ENCODE measurements at regions not wholly inside any gene's neighbourhood (a gene's known extent, or its start where the extent isn't known, plus 50 kb on each side); places are given as distances from the start of the nearest gene placed in this dataset.
"Not testable (repeated sequence)": the region's sequence is repeated elsewhere in the genome, so short reads cannot be mapped to it uniquely, and the experiment has no call there.

- no peak for DNase-seq
Measured at GRCh38 chr13:78060966-78061365, 142.3 kb upstream of the EDNRB start.

GRCh38 chr13:78056865-78057264, 138.2 kb upstream of the EDNRB start:
- DNase-seq, result not testable (repeated sequence)

GRCh38 chr13:78054157-78054556, 135.5 kb upstream of the EDNRB start:
- no peak for DNase-seq

- DNase-seq, result no peak
Measured at GRCh38 chr13:78047151-78047550, 128.5 kb upstream of the EDNRB start.

- no peak for DNase-seq
Measured at GRCh38 chr13:78046331-78046730, 127.7 kb upstream of the EDNRB start.

- DNase-seq, result no peak
Measured at GRCh38 chr13:78045916-78046315, 127.3 kb upstream of the EDNRB start.

- not testable (repeated sequence) for DNase-seq
Measured at GRCh38 chr13:78041366-78041765, 122.7 kb upstream of the EDNRB start.

- no peak for DNase-seq
Measured at GRCh38 chr13:78040205-78040830, 121.7 kb upstream of the EDNRB start.

GRCh38 chr13:78036841-78037240, 118.2 kb upstream of the EDNRB start:
- DNase-seq, result no peak

- DNase-seq, result no peak
Measured at GRCh38 chr13:78035500-78035899, 116.9 kb upstream of the EDNRB start.

- DNase-seq, result no peak
Measured at GRCh38 chr13:78033509-78033908, 114.9 kb upstream of the EDNRB start.

- DNase-seq, result no peak
Measured at GRCh38 chr13:78032132-78032531, 113.5 kb upstream of the EDNRB start.

GRCh38 chr13:78030341-78030896, 111.8 kb upstream of the EDNRB start:
- no peak for DNase-seq

GRCh38 chr13:78029901-78030300, 111.3 kb upstream of the EDNRB start:
- DNase-seq, result no peak

- no peak for DNase-seq
Measured at GRCh38 chr13:78028960-78029359, 110.3 kb upstream of the EDNRB start.

- no peak for DNase-seq
Measured at GRCh38 chr13:78024996-78025395, 106.4 kb upstream of the EDNRB start.

GRCh38 chr13:78022164-78022877, 103.7 kb upstream of the EDNRB start:
- DNase-seq, result peak; percentile 4

GRCh38 chr13:78020861-78021260, 102.2 kb upstream of the EDNRB start:
- DNase-seq, result no peak

- DNase-seq, result no peak
Measured at GRCh38 chr13:78015782-78016181, 97.2 kb upstream of the EDNRB start.

- DNase-seq, result no peak
Measured at GRCh38 chr13:78012046-78012445, 93.4 kb upstream of the EDNRB start.

- DNase-seq, result no peak
Measured at GRCh38 chr13:78004821-78005220, 86.2 kb upstream of the EDNRB start.

- DNase-seq, result no peak
Measured at GRCh38 chr13:77999746-78000145, 81.1 kb upstream of the EDNRB start.

GRCh38 chr13:77994166-77994565, 75.5 kb upstream of the EDNRB start:
- no peak for DNase-seq

GRCh38 chr13:77991003-77991402, 72.4 kb upstream of the EDNRB start:
- DNase-seq, result no peak

GRCh38 chr13:77989281-77989680, 70.7 kb upstream of the EDNRB start:
- DNase-seq, result no peak

Data from activated gamma-delta T cell treated with Interleukin-2 at 50 U/mL for 16 hours (primary cell).